ENCODE measurements at regions not wholly inside any gene's neighbourhood (a gene's known extent, or its start where the extent isn't known, plus 50 kb on each side); places are given as distances from the start of the nearest gene placed in this dataset.

DNA sequence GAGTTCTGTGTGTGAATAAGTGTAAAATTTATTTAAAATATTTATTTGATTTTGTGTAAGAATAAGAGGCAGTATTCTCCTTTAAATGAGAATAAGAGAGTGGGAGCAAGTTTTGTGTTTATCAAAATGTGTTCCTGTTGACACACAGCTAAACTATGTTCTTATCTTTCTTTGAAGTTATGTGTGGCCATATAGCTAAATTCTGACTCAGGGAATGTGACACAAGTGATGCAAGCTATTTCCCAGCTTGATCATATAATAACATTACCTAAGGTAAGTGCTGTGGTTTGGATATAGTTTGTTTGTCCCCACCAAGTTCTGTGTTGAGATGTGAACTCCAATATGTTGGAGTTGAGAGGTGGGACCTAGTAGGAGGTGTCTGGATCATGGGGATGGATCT lies 740.0 kb upstream of the IGFBP7 start:
- no peaks in the 10 kb centered on the region for H3K4me1 ChIP-seq
- DNase-seq (ENCODE audit: extremely low spot score in 2 of 2) = no peak
- no peaks in the 10 kb centered on the region for H3K27me3 ChIP-seq
- H3K9me3 ChIP-seq = no peaks in the 10 kb centered on the region
- H3K36me3 ChIP-seq = no peaks in the 10 kb centered on the region
- H3K4me3 ChIP-seq = no peak overlapping the region
- no peak for TF ChIP-seq POLR2AphosphoS5 (IDR thresholded peaks at IDR 0.05; ENCODE audit: insufficient read depth in 1 of 2, low read depth in 1 of 2)
- TF ChIP-seq, protein P1, sequence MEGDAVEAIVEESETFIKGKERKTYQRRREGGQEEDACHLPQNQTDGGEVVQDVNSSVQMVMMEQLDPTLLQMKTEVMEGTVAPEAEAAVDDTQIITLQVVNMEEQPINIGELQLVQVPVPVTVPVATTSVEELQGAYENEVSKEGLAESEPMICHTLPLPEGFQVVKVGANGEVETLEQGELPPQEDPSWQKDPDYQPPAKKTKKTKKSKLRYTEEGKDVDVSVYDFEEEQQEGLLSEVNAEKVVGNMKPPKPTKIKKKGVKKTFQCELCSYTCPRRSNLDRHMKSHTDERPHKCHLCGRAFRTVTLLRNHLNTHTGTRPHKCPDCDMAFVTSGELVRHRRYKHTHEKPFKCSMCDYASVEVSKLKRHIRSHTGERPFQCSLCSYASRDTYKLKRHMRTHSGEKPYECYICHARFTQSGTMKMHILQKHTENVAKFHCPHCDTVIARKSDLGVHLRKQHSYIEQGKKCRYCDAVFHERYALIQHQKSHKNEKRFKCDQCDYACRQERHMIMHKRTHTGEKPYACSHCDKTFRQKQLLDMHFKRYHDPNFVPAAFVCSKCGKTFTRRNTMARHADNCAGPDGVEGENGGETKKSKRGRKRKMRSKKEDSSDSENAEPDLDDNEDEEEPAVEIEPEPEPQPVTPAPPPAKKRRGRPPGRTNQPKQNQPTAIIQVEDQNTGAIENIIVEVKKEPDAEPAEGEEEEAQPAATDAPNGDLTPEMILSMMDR (IDR thresholded peaks at IDR 0.05) = no peak
- TF ChIP-seq POLR2A (IDR thresholded peaks at IDR 0.05) = no peak
- no peak overlapping the region for H3K27ac ChIP-seq
- intact Hi-C loops (cut with DNase I) = no loop called here

DNA sequence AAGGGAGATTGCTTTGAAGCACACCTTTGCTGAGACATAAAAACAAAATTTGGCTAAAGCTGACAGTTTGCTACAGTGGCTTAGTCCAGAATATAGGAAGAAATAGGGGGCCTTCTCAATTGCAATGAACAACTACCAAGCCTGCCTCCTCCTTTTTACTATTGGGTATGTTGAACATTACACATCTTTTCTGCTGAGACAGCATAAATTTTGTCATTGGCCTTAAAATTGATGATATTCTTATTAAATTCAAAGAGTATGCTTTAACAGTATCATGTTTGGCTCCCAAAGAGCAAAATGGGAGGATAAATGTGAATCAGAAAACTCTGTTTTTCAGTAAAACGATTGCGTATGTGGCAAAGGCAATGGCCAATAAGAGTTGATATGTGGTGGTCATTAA lies 721.9 kb upstream of the IGFBP7 start:
- intact Hi-C loops (cut with DNase I) = no loop called here
- H3K9me3 ChIP-seq = no peaks in the 10 kb centered on the region
- no peak for DNase-seq (ENCODE audit: extremely low spot score in 2 of 2)
- no peak overlapping the region for H3K27ac ChIP-seq
- no peak overlapping the region for H3K4me3 ChIP-seq
- no peaks in the 10 kb centered on the region for H3K36me3 ChIP-seq
- no peaks in the 10 kb centered on the region for H3K4me1 ChIP-seq
- TF ChIP-seq POLR2AphosphoS5 (IDR thresholded peaks at IDR 0.05; ENCODE audit: insufficient read depth in 1 of 2, low read depth in 1 of 2) (no peak), POLR2A (IDR thresholded peaks at IDR 0.05) (no peak)
- TF ChIP-seq, protein P1 (IDR thresholded peaks at IDR 0.05) = no peak
- no peaks in the 10 kb centered on the region for H3K27me3 ChIP-seq

DNA sequence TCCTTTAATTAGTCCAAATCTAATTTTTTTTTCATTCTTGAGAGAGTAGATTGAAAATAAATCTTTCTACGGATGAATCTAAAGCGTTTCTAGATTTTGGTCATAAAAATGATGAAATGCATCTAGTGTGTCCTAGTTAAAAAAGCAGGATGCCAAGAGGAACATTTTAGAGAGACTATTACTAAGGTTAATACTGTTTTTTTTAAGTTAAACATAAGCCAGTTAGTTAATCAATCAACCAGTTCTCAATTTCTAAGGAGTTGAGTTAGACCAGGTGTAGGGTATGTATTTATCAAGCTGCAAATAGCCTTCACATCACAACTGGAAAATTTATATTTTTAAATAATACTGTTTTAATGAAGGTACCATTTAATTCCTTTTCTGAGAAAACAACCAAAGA lies 679.5 kb upstream of the IGFBP7 start:
- Histone ChIP-seq H3K4me3 (no peak overlapping the region), H3K36me3 (no peaks in the 10 kb centered on the region), H3K27ac (no peak overlapping the region), H3K27me3 (no peaks in the 10 kb centered on the region), H3K4me1 (no peaks in the 10 kb centered on the region), H3K9me3 (no peaks in the 10 kb centered on the region)
- no peak for DNase-seq (ENCODE audit: extremely low spot score in 2 of 2)
- TF ChIP-seq POLR2AphosphoS5 (IDR thresholded peaks at IDR 0.05; ENCODE audit: insufficient read depth in 1 of 2, low read depth in 1 of 2) (no peak), POLR2A (IDR thresholded peaks at IDR 0.05) (no peak)
- TF ChIP-seq, protein P1 (IDR thresholded peaks at IDR 0.05) = no peak
- intact Hi-C loops (cut with DNase I) = no loop called here

DNA sequence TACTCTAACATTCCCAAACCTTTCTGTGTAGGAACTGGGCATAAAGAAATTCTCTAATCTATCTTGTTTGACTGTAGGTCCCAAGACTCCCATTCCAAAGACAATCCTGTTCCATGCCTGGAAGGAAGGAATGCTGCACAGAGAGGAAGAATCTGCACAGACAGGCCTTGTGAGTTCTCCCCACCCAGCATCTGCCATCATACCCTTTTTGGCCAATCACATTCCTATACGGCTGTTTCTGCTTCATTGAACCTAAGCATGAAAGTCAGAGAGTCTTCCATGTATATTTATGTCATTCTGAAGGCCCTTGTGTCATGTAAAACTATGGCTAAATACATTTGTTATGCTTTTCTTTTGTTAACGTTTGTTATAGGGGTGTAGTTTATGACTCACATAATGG lies 667.7 kb upstream of the IGFBP7 start:
- Histone ChIP-seq H3K4me1 (no peaks in the 10 kb centered on the region), H3K36me3 (no peaks in the 10 kb centered on the region), H3K27me3 (no peaks in the 10 kb centered on the region), H3K9me3 (no peaks in the 10 kb centered on the region), H3K4me3 (no peak overlapping the region), H3K27ac (no peak overlapping the region)
- DNase-seq (ENCODE audit: extremely low spot score in 2 of 2) = no peak
- intact Hi-C loops (cut with DNase I) = no loop called here
- TF ChIP-seq, protein P1 (IDR thresholded peaks at IDR 0.05) = no peak
- no peak for TF ChIP-seq POLR2AphosphoS5 (IDR thresholded peaks at IDR 0.05; ENCODE audit: insufficient read depth in 1 of 2, low read depth in 1 of 2)
- TF ChIP-seq POLR2A (IDR thresholded peaks at IDR 0.05) = no peak

DNA sequence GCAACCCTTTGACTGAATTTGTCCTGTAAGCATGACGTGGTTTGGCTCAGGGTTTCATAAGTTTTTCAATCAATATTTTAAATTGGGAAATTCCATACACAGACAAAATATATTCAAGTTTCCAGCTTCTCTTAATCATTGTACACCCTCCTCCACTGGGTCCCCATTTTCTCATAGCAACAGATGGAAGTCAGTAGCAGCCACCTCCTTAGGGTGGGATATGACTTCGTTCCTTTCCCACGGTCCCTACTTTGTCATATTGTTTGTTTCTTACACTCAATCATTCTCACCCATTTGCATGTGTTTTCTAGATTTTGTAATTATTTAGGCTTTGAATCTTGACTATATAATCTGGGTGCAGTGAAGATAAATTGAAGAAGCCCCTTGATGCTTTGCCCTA lies 664.5 kb upstream of the IGFBP7 start:
- Histone ChIP-seq H3K36me3 (no peaks in the 10 kb centered on the region), H3K4me1 (no peaks in the 10 kb centered on the region), H3K4me3 (no peak overlapping the region), H3K27ac (no peak overlapping the region), H3K9me3 (no peaks in the 10 kb centered on the region), H3K27me3 (no peaks in the 10 kb centered on the region)
- intact Hi-C loops (cut with DNase I) = no loop called here
- no peak for DNase-seq (ENCODE audit: extremely low spot score in 2 of 2)
- TF ChIP-seq POLR2AphosphoS5 (IDR thresholded peaks at IDR 0.05; ENCODE audit: insufficient read depth in 1 of 2, low read depth in 1 of 2) (no peak), POLR2A (IDR thresholded peaks at IDR 0.05) (no peak)
- TF ChIP-seq, protein P1 (IDR thresholded peaks at IDR 0.05) = no peak
